NCI-H146 treated with DMSO at 0.1 percent for 48 hours (cell line): ENCODE measurements at regions not wholly inside any gene's neighbourhood (a gene's known extent, or its start where the extent isn't known, plus 50 kb on each side); places are given as distances from the start of the nearest gene placed in this dataset.

Experiments
- DNase-seq: peaks from one replicate; lab custom pipeline; 2025; ENCODE audit not compliant: unreplicated experiment; lab: John Stamatoyannopoulos, UW

DNA sequence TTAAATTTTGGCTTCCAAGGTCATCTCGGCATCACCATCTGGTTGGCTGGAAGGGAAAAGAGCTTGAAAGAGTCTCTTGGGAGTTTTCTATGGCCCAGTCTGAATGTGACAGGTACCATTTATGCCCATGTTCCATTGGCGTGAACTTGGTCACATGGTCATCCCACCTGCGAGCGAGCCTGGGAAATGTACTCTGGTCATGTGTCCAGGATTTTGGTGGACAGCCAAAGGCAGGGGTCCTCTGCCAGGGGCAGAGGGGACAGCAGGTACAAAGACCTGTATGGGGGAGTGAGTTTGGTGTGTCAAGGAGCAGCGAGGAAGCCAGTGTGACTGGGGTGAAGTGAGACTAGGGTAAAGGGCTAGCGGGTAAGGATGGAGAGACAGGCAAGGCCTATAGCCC lies 112.6 kb downstream of the CDC5L start:
- DNase-seq = no peak

DNA sequence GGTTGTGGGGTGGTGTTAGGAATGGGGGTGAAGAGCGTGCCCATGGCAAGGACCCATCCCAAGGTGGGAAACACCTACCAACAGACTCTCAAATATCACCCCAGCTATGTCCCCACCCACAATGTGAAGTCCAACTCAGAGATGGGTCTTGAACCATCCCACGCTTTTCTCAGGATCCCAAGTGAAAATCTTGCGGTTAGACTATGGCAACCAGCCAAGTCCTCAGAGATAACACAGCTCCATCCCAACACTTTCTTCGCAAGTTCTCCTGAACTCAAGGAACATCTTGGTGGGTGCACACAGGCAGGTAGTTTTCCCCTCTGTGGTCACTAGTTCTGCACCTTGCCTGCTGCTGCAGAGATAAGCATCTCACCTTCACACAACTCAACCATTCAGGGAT lies 116.0 kb downstream of the CDC5L start:
- no peak for DNase-seq

DNA sequence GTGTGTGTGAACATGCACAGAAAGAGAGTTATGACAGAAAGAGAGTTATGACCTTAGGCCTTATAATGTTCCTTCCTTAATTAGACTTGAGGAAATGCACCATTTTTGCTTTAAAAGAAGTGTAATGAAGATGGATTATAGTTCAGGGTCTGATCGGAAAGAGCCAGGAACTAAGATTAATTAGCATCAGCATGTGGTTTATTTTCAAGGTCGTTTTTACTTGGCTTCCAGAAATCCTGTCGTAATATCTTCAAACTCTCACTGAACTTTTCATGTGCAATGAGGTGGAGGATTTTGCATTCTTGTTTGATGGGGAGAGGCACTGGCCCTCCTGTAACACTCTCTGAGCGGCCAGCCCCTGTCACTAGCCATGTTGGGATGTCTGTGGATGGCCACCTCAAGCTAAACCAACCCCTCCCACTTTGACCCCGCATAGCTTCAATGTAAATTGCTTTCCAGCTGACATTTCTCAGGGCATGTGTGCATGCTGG lies 116.8 kb downstream of the CDC5L start:
- no peak for DNase-seq

DNA sequence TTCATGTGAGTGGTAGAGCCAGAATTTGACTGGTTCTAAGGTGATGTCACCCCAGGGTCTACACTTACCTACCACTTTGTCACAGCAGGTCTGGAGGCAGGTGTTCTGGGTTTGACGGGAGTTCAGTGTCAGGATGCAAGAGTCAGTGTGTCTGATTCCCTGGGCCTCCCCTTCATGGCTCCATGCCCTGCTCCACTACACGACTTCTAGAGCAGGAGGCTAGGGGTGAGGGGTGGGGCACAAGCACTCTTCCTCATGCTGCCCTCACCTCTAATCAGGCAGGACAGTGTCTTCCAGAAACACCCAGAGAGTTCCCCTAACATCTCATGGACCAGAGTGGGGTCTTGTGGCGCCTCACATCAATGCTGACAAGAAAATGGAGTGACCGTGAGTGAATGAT lies 118.2 kb downstream of the CDC5L start:
- no peak for DNase-seq

DNA sequence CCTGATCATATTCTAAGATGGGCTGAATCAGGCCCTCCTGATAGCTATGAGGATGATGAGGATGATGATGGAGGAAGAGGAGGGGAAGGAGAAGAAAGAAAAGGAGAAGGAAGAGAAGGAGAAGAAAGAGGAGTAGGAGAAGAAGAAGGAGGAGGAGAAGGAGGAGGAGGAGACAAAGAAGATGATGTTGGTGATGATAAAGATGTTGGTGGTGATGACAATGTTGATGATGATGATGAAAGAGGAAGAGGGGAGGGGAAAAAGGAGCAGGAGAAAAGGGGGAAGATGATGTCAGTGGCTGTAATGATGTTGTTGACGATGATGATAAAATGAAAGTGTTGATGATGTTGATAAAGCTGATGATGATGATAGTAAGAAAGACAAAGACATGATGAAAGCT lies 119.5 kb downstream of the CDC5L start:
- DNase-seq = no peak

DNA sequence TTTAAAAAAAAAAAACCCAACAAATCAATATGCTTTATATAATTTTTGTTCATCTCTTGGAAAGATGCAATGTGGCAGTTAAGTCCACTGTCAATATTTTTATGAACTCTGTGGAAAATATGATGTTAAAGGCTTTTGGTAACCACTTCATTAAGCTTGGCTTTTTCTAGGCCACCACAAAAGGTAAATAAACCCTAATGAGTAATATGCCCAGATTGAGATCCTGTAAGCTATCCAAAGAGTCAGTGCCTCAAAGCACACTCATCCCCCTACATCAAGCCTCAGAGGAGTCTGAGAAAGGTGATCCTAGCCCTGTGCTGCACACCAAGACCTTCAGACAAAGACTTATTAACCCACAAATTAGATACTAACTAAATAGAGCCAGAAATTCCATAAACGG lies 121.1 kb downstream of the CDC5L start:
- DNase-seq = no peak

DNA sequence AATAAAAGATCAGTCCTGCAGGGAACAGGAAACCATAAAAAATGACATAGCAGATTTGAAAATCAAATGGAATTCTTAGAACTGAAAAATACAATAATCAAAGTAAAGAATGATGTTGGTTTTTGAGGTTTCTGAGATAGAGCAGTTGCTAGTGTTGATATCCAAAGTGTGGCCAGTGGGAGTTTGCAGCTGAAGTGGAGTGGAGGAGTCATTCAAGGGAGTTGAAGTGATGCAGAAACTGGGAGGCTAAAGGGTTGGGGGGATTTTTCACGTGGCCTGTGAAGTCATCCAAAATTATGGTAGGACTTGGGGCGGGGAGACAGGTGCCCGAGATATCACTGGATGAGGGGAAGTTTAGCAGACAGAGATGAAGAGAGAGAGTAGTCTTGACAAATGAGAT lies 123.6 kb downstream of the CDC5L start:
- no peak for DNase-seq

DNA sequence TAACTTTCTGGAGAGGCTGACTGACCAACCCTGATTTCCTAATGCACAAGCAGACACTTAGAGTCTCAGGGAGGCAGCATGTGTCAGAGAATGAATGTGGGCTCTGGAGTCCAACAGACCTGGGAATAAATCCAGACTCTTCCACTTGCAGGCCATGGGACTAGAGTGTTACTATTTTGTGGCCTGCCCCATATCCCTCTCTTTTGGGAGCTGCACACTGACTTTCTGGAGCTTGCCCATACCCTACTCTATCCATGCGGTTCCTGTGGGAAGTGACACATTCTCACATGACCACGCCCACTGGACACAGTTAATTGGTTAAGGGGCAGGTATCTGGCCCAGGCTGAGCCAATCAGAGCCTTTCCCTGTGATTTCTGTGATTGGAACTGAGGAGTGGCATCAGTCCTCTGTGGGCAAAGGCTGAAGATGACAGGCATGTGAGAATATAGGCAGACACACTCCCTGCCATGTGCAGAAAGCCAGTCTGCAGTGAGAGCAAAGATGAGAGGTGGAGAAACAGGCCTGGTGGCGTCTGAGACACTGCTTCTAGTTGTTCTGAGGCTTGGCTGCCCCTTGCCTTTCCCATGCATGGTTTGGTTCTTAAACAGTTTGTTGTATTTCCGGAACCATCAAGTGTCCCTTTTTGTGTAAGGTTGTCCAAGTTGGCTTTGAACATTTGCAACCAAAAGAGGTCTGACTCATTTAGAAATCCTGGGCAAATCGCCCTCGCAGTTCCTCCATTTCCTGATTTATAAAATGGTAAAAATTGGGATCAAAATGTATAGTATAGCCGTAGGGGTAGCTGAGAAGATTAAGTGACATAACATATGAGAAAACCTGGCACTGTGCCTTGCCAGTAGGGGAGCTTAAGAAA lies 125.6 kb downstream of the CDC5L start:
- no peak for DNase-seq

DNA sequence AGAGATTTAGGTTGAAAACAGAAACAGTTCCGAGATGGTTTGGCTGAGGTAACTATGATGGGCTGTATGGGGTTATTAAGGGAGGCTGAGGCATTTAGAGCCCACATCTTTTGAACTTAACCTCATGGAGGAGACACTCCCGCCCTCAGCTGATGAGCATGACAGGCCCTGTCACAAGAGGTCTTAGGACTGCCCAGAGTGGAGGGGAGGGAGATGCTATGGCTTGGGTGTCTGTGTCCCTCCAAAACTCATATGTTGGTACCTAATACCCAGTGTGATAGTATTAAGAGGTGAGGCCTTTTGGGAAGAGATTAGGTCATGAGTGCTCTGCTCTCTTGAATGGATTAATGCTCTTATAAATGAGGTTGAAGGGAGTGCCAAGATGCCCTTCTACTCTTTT lies 126.6 kb downstream of the CDC5L start:
- no peak for DNase-seq

DNA sequence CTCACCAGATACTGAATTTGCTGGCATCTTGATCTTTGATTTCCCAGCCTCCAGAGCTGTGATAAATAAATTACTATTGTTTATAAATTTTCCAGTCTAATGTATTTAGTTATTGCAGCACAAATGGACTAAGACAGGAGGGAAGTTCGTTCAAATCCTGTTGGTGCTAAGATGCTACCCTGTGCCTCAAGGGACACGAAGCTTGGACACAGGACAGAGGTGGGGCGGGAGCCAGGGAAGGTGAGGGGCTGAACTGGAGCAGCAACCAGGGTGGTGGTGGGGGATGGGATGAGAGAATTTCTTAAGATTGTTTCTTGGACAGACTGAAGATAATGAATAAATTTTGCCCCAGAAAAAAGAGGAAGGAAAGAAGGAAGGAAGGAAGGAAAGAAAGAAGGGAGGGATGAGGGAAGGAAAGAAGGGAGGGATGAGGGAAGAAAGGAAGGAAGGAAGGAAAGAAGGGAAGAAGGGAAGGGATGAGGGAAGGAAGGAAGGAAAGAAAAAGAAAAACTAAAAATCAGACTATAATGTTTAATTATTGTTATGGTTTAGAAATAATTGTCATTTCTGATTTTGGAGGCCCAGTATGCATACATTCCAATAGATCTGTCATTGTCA lies 127.2 kb downstream of the CDC5L start:
- no peak for DNase-seq

DNA sequence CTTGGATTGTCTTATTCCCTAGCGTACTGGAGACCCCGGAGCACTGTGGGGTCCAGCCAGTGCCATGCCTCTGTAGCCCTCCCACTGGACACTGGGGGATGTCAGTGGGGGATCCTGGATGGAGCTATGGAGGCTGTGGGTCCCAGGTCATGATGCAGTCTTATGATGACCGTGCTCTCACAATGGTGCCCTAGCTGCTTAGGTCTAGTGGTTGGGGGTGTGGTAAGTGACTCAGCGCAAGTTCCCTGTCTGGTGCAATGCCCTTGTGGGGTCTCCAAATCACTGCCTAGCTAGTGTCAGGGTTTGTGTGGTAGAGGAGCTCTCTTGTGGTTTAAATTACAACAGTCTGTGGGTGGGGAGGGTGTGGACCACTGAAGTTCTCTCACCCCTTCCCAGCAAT lies 135.4 kb downstream of the CDC5L start:
- DNase-seq = no peak

DNA sequence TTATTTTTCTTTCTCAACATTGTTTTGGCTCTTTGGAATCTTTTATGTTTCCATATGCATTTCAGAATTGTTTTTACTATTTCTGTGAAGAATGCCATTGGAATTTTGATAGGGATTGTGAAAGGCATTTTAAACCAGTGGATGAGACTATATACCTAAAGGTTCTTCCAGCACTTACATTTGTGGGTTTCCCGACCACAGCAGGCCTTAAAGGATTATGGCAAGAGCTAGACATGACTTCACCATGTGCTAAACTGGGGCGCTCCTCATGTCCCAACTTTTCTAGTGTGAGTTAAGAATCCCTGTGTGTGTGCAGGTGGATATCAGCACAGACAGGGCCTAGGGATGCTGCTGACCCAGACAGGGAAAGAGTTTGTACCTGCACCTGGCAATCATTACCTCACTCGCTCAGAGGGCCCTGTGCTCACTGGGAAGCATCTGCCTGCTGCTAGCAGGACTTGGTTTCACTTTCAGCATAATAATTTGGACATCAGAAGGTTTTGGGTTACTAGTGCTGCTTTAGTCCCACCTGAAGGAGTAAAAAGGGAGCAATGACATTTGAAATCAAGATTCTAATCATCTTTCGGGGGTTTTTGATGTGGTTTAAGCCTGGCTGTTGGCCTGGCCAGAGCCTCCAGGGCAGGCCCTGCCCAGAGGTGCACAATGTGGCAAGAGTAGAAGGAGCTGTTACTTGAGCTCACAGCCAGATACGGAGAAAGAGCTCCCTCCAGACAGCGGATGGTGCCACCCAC lies 137.1 kb downstream of the CDC5L start:
- no peak for DNase-seq

DNA sequence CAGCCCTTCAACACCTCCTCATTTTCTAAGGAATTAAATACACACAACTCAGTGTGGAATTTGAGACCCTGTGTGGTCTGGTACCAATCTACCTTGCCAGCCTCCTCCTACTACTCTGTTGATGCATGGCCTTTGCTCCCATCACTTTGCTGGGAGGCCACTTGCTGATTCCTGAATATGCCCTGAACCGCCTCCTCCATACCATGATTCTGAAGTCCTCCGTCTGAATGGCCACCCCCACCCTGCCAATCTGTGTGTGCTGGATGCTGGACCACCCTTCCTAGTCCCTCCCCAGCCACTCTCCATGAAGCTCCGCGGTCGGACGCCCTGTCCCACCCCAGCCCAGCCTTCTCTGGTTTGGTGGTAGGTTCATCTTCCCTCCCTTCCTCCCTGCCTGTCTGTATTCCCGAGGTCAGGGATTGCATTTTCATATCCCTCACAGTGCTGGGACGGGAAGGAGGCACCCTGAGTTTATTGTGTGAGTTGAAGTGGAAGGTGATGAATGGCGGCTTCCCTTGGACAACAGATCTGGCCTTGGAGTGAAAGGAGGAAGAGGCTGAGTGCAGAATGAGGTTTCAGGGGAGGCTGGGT lies 138.3 kb downstream of the CDC5L start:
- DNase-seq = no peak

DNA sequence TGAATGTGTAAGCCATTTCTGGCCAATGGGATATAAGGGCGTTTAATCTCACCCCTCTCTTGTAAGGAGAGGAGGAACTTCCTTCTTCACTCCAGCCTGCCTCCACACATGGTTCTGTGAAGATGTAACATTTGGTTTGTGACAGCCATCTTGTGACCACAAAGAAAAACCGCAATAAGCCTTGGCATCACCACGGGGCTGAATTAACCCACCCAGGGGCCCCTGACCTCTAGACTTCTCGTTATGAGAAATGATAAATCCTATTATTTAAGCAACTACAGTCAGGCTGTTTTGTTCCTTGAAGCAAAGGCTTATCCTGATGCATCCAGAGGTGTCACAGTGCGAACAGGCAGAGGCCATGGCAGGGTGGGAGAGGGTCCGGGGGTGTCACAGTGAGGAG lies 139.7 kb downstream of the CDC5L start:
- DNase-seq = no peak

DNA sequence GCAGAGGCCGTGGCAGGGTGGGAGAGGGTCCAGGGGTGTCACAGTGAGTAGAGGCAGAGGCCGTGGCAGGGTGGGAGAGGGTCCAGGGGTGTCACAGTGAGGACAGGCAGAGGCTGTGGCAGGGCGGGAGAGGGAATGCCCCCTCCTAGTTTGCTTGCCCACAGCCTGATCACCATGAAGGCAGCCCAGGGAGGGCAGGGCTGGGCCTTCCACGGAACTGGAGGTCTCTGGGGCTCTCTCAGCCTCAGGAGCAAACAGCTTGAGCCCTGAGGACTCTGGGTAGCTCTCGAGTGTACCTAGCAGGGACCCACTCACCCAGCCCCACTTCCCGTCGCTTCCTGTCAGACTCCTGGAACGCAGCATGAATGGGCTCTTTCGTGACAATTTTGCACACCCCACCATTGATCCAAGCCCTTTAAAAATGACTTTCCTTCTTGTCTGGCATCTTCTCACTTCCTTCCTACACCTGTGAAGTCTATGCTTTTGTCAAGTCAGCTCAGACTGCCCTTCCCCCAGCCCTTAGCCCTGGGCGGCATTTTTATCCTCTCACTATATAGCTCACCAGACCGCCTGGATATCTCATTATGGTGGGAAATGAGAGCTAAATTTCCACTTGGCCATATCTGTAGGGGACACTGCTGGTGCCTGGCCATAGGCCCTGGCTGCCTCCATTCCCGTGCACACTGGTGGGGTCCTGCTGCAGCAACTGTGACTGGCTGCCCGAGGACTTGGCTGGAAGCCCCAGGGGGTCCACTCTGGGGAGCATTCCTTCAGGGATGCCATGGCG lies 140.3 kb downstream of the CDC5L start:
- DNase-seq = no peak

DNA sequence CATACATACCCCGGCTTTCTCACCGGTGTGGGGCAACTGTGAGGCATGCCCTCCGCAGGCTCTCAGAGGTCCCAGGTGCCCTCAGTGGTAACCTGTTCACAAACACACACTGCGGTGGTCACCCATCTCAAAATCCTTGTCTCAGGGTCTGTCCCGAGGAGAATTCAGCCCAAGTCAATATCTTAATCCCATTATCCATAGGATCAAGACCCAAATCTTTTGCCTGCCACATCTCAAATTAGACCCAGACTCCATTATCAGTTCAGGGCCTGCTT lies 140.8 kb downstream of the CDC5L start:
- no peak for DNase-seq

DNA sequence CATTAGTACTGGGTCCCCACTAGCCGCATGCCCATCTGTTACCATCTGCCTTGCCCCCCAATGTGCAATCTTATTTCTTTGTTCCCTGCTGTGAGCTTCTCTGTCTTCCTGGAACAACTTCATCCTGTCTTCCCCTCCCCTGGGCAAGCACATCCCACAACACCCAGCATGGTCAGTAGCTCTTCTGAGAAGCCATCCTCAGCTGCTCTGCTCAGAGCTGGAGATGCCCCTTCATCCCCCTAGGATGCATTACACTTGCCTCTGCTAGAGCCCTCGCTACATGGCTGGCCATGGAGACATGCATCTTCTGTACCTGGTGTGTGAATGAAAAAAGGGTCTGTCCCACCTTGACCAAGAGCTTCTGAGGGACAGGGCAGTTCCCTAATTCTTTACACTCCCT lies 141.2 kb downstream of the CDC5L start:
- no peak for DNase-seq

DNA sequence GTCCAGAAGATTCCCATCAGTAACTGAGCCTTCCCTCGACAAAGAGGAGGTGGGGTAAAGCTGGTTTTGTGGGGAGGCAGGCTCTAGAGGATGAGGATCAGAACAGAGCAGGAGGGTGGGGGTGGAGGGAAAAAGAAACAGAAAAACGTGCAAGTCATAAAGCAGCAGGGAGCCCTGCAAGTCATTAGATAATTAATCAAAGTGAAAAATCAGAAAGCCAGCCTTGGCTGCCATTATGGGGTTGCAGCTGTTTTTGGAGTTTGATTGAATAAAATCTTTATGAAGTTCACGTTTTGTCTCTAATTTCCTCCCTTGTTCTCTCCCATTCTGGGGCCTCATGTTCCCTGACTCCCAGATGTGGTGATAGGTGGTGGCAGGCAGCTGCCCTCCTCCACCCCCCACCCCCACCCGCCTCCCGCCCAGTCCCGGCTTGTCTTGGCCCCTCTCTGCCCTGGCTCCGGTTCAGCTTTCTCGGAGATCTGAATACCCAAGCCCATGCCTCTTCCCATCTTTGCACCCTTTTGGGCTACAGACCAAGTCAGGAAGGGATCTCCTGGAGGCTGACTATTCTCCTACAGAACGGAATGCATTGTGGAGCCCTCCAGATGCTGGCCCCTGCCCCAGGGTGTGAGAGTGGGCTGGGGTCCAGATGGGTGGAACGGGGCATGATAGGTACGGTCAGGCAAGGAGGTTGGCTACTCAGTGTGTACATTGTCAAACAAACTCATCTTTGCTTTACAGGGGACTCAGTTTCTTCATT lies 141.8 kb downstream of the CDC5L start:
- no peak for DNase-seq

DNA sequence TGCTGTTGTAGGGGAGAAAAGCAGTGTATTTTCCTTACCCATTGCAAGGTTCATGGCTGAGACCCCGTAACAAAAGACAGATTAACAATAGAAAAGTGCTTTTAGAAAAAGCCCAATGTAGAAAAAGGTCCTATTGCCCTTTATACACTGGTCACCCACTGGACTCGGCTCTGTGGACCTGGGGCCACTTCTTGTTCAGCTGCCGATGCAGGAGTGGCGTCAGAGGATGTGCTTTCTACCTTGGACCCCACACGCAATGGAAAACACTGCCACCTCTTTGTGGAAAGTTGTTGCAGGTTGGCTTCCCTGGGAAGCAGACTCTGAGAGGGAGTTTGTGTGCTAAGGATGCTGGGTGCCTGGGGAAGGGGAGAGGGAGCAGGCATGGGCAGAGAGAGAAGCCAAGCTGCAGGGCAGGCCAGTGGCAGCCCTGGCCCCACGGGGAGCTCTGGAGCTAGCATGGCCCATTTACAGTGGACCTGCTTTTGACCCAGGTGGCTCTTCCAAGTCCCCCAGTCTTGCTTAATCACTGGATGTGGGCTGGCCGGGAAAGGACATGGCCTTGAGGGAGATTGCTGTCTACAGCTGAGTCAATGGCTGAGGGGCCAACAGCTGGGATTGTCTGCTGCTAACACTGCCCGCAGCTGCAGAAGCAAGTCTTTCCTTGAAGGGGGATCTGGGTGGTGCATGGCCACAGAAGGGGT lies 142.9 kb downstream of the CDC5L start:
- no peak for DNase-seq

DNA sequence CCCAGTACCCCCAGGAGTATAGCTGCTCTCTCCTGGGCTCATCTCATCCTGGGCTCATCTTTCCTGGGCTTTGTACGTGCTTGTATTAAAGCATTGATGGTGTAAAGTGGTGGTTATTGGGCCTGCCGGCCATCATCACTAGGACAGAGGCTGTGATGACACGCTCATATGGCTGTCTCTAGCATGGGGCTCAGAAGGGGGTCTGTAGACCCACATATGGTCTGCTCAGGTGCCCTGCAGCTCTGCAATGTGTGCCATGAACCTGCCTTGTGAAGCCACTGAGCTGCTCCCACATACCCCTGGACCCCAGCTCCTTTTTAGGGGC lies 143.4 kb downstream of the CDC5L start:
- DNase-seq = no peak
